Hepatocyte (in vitro differentiated cells): ENCODE measurements at regions not wholly inside any gene's neighbourhood (a gene's known extent, or its start where the extent isn't known, plus 50 kb on each side); places are given as distances from the start of the nearest gene placed in this dataset.

ENCODE experiments used
- CTCF ChIP-seq: fragments of 200-600 bp; sonication (generic); IDR thresholded peaks from 2 replicates; pipeline ENCODE4 v1.5.1; 2016; ENCODE audit warnings: antibody characterized with exemption, mild to moderate bottlenecking; ENCODE audit not compliant: poor library complexity
- EZH2 ChIP-seq: fragments of 200-600 bp; sonication (generic); IDR thresholded peaks from 2 replicates; pipeline ENCODE4 v1.6.1; 2016; ENCODE audit warnings: antibody characterized with exemption, mild to moderate bottlenecking, borderline replicate concordance
- EZH2phosphoT487 ChIP-seq: fragments of 200-600 bp; sonication (generic); IDR thresholded peaks from one replicate; pipeline ENCODE4 v1.6.1; 2018; ENCODE audit warnings: antibody characterized with exemption, mild to moderate bottlenecking, low read depth, moderate library complexity; ENCODE audit not compliant: unreplicated experiment, severe bottlenecking

DNA sequence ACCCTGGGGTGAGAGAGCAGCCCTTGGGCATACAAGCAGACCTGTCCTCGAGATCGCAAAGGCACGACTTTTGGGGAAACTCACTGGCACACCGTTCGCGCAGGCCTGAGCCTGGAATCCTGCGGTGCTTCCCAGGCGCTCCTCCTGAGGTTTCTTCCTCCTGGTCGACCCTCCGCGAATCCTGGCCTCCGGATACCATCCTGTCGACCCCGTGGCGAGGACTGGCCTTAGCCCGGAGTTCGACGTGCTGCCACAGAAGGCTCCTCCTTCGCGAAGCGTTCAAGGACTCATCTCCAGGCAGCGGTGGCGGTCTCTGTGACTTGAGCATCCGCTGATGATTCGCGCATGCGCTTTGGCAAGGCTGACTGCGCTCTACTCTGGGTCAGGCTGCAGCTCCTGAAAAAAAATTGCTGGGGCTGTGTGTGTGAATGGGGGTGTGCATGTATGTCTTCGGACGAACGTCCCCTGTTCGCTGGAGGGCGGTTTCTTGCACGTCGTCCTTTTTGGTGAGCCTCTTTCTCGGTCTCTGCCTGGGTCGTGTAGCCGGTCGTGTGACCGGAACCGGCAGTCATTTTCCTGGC, 64.4 kb upstream of the ZNF527 start:
- TF ChIP-seq CTCF (no peak), EZH2phosphoT487 (no peak), EZH2 (no peak)
